OCI-LY7 (cell line): ENCODE measurements at regions not wholly inside any gene's neighbourhood (a gene's known extent, or its start where the extent isn't known, plus 50 kb on each side); places are given as distances from the start of the nearest gene placed in this dataset.

Source experiments
- BruUV-seq: library from RNA; stranded (reverse); fragments of 400-500 nt; replicated peaks from 2 replicates; lab custom pipeline; 2021; lab: Mats Ljungman, UMichigan
- CTCF ChIA-PET: fragments of 300-600 bp; sonication (Branson Sonifier 250); formaldehyde crosslinking; loops from one replicate; lab custom pipeline; 2022; ENCODE audit warnings: antibody characterized with exemption; ENCODE audit not compliant: unreplicated experiment; lab: Charles Lee
- POLR2A ChIA-PET: fragments of 300-600 bp; sonication (Branson Sonifier 250); formaldehyde crosslinking; loops from one replicate; lab custom pipeline; 2022; ENCODE audit warnings: antibody characterized with exemption; lab: Charles Lee
- DNase-seq: peaks from one replicate; pipeline ENCODE4 v3.0.0-alpha.2; 2015; ENCODE audit warnings: low spot score
- H2AFZ ChIP-seq: fragments of 200-600 bp; sonication (generic), shearing (Covaris generic); 2 replicates; pipeline ENCODE4 v1.6.1; 2014; ENCODE audit warnings: mild to moderate bottlenecking, antibody characterized with exemption, low read length, moderate library complexity
- H3K27ac ChIP-seq: fragments of 200-600 bp; sonication (generic); 2 replicates; pipeline ENCODE4 v1.5.1; 2014; ENCODE audit warnings: mixed run types, low read depth, mild to moderate bottlenecking, moderate library complexity, low read length, inconsistent platforms; ENCODE audit not compliant: poor library complexity, severe bottlenecking
- H3K36me3 ChIP-seq: fragments of 200-600 bp; sonication (generic); 2 replicates; pipeline ENCODE4 v1.6.1; 2014; ENCODE audit warnings: mild to moderate bottlenecking, antibody characterized with exemption, low read length, moderate library complexity, mixed read lengths; ENCODE audit not compliant: insufficient read depth
- H3K4me1 ChIP-seq: fragments of 200-600 bp; sonication (generic); 2 replicates; pipeline ENCODE4 v1.5.1; 2014; ENCODE audit warnings: mild to moderate bottlenecking, low read length; ENCODE audit not compliant: insufficient read depth, poor library complexity, severe bottlenecking
- H3K4me2 ChIP-seq: fragments of 200-600 bp; sonication (generic); 2 replicates; pipeline ENCODE4 v1.6.1; 2014; ENCODE audit warnings: mild to moderate bottlenecking, low read length
- H3K4me3 ChIP-seq: fragments of 200-600 bp; sonication (generic); 2 replicates; pipeline ENCODE4 v1.5.1; 2014; ENCODE audit warnings: mild to moderate bottlenecking, low read depth, low read length; ENCODE audit not compliant: poor library complexity, severe bottlenecking
- H3K79me2 ChIP-seq: fragments of 200-600 bp; sonication (generic); 2 replicates; pipeline ENCODE4 v1.6.1; 2016; ENCODE audit warnings: low read depth, mild to moderate bottlenecking, low read length, moderate library complexity, mixed read lengths; ENCODE audit not compliant: insufficient read depth
- H3K9me2 ChIP-seq: fragments of 200-600 bp; sonication (generic); 2 replicates; pipeline ENCODE4 v1.6.1; 2016; ENCODE audit warnings: mild to moderate bottlenecking, low read length, mixed read lengths; ENCODE audit not compliant: insufficient read depth
- H3K9me3 ChIP-seq: fragments of 200-600 bp; sonication (generic); 2 replicates; pipeline ENCODE4 v1.6.1; 2014; ENCODE audit warnings: mild to moderate bottlenecking, mixed run types, low read length, mixed read lengths
- H4K20me1 ChIP-seq: fragments of 200-600 bp; sonication (generic); 2 replicates; pipeline ENCODE4 v1.6.1; 2014; ENCODE audit warnings: mild to moderate bottlenecking, antibody characterized with exemption, low read length, moderate library complexity, mixed read lengths; ENCODE audit not compliant: insufficient read depth
- CTCF ChIP-seq: fragments of 200-600 bp; sonication (generic); conservative IDR thresholded peaks from 2 replicates; pipeline ENCODE4 v1.5.1; 2014; ENCODE audit warnings: mild to moderate bottlenecking, antibody characterized with exemption, low read length, moderate library complexity, mixed read lengths
- EZH2phosphoT487 ChIP-seq: fragments of 200-600 bp; sonication (generic); IDR thresholded peaks from 2 replicates; pipeline ENCODE4 v1.6.1; 2018; ENCODE audit warnings: low read depth, borderline replicate concordance, mild to moderate bottlenecking, mixed run types, antibody characterized with exemption, low read length, moderate library complexity, mixed read lengths
- intact Hi-C: fragments of 100-400 bp; cut with micrococcal nuclease; formaldehyde crosslinking; loops from one replicate; pipeline ENCODE4 v1.10.0; 2022; ENCODE audit not compliant: unreplicated experiment

DNA sequence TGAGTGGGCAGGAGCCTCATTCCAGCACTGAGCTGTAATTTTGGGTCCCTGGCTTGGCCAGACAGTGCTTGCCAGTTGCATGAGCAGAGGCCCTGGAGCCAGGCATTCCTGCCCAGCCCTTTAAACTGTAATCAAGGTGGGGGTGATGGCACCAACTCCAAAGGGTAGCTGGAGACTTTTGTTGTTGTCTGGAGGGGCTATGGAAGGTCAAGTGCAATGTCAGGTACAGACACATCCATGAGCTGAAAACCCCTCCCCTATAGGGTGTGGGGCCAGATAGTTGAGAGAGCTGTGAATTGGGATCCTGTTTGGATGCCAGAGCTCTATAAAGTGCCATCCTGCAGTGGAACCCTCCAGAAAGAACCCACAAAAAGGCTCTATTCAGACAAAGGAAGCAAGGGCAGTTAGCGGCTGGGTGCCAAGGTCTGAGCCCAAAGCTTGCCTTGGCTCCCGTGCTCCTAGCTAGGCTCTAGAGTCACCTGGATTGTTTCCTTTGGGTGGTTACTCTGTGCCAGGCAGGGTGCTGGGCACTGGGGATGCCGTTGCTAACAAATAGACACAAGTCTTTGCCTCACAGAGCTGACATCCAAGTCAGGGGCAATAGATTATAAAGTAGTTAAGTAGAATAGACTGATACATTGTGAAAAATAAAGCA is 163.0 kb downstream of the EFNB1 start:
- Histone ChIP-seq H4K20me1 (no peaks in the 10 kb centered on the region), H3K79me2 (no peaks in the 10 kb centered on the region), H3K9me3 (no peaks in the 10 kb centered on the region), H2AFZ (no peak overlapping the region), H3K4me1 (no peaks in the 10 kb centered on the region), H3K9me2 (no peaks in the 10 kb centered on the region), H3K4me2 (no peak overlapping the region), H3K4me3 (no peak overlapping the region), H3K36me3 (no peaks in the 10 kb centered on the region), H3K27ac (no peak overlapping the region)
- CTCF ChIA-PET = no interaction called here
- no peak for DNase-seq
- intact Hi-C loops = no loop called here
- BruUV-seq = no TSS peak
- TF ChIP-seq EZH2phosphoT487 = no peak
- TF ChIP-seq CTCF = no peak
- POLR2A ChIA-PET = no interaction called here

DNA sequence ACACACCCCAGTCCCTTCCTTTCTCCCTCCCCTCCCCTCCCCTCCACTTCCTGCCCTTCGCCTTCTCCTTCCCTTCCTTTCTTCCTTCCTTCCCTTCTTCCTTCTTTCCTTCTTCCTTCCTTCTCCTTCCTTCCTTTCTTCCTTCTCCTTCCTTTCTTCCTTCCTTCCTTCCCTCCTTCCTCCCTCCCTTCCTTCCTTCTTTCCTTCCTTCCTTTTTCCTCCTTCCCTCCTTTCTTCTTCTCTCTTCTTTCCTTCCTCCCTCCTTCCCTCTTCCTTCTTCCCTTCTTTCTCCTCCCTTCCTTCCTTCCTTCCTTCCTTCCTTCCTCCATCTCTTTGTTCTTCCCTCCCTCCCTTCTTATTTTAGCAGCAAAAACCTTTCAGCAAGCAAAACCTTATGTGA is 162.1 kb downstream of the EFNB1 start:
- no peaks in the 10 kb centered on the region for H3K36me3 ChIP-seq
- ChIA-PET CTCF (no interaction called here), POLR2A (no interaction called here)
- no peak overlapping the region for H3K27ac ChIP-seq
- no peaks in the 10 kb centered on the region for H3K79me2 ChIP-seq
- no peak overlapping the region for H3K4me3 ChIP-seq
- no peaks in the 10 kb centered on the region for H4K20me1 ChIP-seq
- no peak for TF ChIP-seq EZH2phosphoT487
- H3K9me2 ChIP-seq = no peaks in the 10 kb centered on the region
- no peak overlapping the region for H2AFZ ChIP-seq
- H3K9me3 ChIP-seq = no peaks in the 10 kb centered on the region
- BruUV-seq = no TSS peak
- DNase-seq = no peak
- no peaks in the 10 kb centered on the region for H3K4me1 ChIP-seq
- intact Hi-C loops = no loop called here
- H3K4me2 ChIP-seq = no peak overlapping the region

- no peak overlapping the region for H3K4me2 ChIP-seq
- H3K4me3 ChIP-seq = no peak overlapping the region
- BruUV-seq = no TSS peak
- DNase-seq = no peak
- intact Hi-C loops = no loop called here
- ChIA-PET POLR2A (no interaction called here), CTCF (no interaction called here)
- TF ChIP-seq CTCF (no peak), EZH2phosphoT487 (no peak)
- no peaks in the 10 kb centered on the region for H3K4me1 ChIP-seq
- H3K9me3 ChIP-seq = no peaks in the 10 kb centered on the region
- no peaks in the 10 kb centered on the region for H3K9me2 ChIP-seq
- H3K36me3 ChIP-seq = no peaks in the 10 kb centered on the region
- no peaks in the 10 kb centered on the region for H4K20me1 ChIP-seq
- H3K27ac ChIP-seq = no peak overlapping the region
- no peak overlapping the region for H2AFZ ChIP-seq
- no peaks in the 10 kb centered on the region for H3K79me2 ChIP-seq
These were observed 161.2 kb downstream of the EFNB1 start for GRCh38 chrX:68989865-68990606.
